HG02763 (cell line): ENCODE measurements at regions not wholly inside any gene's neighbourhood (a gene's known extent, or its start where the extent isn't known, plus 50 kb on each side); places are given as distances from the start of the nearest gene placed in this dataset.
"Not testable (repeated sequence)": the region's sequence is repeated elsewhere in the genome, so short reads cannot be mapped to it uniquely, and the experiment has no call there.

Source experiments
- ATAC-seq: cut with Tn5 transposase; IDR thresholded peaks from one replicate; pipeline ENCODE4 v1.9.1; 2021; ENCODE audit warnings: mild to moderate bottlenecking, moderate library complexity; ENCODE audit not compliant: unreplicated experiment

DNA sequence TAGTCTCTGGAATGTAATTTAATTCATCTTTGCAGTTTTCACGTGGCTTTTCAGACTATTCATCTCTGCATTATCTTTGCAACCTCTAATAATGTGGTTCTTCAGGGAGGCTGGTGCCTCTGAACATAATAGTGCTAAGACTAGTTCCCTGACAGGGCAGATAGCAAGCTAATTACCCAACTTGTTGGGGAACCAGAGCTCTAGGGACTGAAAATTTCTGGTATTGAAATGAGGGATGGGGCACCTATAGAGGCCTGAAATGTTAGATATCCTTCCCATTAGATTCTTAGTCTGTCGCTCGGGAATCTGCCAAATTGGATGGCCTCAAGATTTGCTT lies 693.6 kb upstream of the MAP3K7 start:
- no peak for ATAC-seq

DNA sequence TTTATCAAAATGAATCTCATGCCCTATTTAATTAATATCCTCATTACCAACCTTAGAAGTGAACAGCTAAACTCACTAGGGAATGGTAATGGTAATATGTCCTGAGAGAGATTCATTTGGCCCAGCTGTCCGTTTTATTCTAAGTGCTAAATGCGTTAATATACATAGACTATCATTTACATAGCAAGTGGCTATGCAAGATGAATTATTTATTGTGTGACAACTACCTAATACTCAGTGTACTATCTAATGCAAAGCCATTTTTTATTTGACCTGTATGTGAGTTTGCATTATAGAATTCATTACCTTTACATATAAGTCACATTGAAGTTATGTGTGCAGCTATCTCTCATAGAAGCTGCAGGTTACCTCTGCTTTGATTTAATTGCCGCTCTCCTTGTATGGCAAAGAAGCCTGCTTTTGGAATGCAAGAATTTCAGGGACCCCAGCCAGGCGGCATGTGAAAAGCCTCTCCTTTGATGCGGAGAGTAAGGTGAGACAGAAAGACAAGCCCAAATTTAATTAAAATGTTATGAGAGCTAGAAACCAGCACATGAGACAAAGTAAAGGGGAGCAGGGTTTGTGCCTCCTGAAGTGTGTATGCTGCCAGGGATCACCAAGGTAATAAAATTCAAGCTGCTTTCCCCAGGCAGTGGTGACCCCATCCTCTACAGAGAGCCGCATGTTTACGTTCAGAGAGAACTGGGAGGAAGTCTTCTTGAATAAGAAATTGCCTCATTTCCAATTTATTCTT lies 693.0 kb upstream of the MAP3K7 start:
- ATAC-seq = no peak

DNA sequence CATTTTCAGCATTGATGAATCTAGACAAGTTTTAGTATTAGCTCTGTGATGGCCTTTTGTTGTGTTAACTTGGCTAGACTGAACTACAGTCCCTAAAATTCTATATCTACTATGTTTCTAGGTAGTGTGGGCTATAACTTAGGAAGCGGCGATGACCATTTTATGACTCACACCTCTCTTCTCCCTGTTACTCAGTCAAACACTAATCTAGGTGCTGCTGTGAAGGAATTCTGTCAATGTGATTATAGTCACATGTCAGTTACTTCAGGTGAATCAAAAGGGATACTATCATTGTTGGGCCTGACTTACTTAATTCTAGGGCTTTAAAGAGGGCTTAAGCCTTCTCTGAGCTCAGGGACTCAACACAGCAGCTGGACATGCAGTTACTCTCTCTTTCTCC lies 691.5 kb upstream of the MAP3K7 start:
- ATAC-seq = no peak

- no peak for ATAC-seq
Observed at GRCh38 chr6:91276315-91276714, 689.4 kb upstream of the MAP3K7 start.

DNA sequence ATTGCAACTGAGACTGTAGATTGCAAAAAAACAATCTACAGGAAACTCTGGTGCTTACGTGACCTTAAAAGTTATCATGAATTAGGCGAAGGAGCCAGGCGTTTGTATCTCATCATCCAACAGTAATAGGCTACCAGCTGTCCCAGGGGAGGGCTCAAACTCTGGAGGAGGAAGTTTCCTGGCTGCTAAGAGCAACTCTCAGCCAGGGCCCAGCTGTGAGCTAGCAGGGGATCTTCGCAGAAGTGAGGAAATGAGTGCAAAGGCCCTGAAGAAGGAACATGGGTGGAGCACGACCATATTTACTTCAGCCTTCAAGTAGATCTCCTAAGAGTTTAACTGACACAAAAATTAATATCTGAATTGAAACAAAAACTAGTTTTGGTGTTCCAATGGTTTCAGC lies 686.9 kb upstream of the MAP3K7 start:
- ATAC-seq = no peak

- ATAC-seq = no peak
Observed at GRCh38 chr6:91271807-91272206, 684.9 kb upstream of the MAP3K7 start.

DNA sequence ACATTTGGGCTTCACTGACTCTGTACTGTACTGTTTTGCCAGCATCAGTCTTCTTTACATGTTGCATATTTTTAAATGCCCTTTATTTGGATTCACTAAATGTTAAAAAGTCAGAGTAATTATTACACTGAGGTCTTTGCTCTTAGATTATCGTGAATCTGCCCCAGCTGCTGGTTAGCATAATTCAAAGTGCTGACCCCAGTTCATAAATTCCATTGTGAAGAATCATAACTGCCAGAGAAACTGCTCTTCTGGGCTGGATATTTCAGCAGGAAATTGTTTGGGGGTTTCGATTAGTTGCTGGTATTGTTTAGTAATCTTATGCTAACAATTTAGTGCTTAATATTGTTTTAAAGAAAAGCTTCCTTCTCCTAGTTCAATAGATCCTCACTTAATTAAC lies 682.1 kb upstream of the MAP3K7 start:
- no peak for ATAC-seq

GRCh38 chr6:91267246-91267645 lies 680.4 kb upstream of the MAP3K7 start:
- ATAC-seq = no peak

DNA sequence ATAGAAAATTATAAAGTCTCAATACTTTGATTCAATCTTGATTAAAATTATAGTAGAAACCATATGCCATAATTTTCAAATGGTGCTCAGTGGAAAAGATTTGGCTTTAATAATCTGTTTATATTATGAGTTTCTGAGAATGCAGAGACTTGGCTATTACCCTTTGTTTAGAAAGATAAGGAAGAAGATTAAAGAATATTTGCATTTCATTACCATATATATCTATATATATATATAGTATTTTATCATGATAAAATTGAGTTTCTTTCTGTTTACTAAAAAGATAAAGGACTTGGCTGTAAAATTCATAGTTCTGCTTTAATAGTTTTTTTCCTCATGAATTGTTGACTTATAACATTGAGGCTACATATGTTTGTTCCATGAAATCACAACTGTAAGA lies 679.3 kb upstream of the MAP3K7 start:
- ATAC-seq = no peak

DNA sequence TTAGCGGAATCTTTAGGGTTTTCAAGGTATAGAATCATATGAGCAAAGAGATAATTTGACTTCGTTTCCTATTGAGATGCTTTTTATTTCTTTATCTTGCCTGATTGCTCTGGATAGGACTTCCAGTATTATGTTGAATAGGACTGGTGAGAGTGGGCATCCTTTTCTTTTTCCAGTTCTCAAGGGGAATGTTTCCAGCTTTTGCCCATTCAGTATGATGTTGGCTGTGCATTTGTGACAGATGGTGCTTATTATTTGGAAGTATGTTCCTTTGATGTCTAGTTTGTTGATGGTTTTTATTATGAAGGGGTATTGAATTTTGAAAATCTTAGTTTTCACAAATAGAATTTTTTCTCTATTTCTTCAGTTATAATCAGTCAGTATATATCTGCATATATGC lies 656.6 kb upstream of the MAP3K7 start:
- no peak for ATAC-seq

GRCh38 chr6:91242614-91242949 lies 655.7 kb upstream of the MAP3K7 start:
- ATAC-seq = no peak

DNA sequence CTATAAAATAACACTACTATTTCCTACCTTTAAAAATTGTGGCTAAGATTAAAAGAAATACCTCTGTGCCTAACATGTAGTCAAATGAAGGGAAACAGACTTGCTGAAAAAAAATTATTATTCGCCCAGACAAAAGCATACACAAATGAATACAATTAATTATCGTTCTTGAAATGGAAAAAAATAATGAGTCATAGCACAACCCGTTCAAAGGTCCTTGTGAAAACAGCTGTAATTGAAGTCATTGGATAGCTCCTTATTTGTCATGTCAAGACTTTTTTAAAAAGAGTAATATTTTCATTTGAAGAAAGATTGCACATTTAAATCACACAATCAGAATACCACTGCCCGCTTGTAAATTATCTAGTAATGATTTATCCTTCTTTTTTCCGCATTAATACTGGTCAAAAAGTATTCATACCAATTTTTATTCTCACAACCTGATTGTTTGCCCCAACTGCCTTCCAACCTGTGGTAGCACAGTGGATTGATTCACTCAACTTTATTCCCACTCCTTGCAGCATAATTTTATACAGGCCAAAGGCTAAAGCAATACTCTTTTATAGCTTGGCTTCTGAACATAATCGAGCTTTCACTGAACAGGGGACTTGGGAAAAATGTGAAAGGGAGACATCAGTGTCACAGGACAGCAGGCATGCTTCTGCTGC lies 655.2 kb upstream of the MAP3K7 start:
- ATAC-seq = no peak

DNA sequence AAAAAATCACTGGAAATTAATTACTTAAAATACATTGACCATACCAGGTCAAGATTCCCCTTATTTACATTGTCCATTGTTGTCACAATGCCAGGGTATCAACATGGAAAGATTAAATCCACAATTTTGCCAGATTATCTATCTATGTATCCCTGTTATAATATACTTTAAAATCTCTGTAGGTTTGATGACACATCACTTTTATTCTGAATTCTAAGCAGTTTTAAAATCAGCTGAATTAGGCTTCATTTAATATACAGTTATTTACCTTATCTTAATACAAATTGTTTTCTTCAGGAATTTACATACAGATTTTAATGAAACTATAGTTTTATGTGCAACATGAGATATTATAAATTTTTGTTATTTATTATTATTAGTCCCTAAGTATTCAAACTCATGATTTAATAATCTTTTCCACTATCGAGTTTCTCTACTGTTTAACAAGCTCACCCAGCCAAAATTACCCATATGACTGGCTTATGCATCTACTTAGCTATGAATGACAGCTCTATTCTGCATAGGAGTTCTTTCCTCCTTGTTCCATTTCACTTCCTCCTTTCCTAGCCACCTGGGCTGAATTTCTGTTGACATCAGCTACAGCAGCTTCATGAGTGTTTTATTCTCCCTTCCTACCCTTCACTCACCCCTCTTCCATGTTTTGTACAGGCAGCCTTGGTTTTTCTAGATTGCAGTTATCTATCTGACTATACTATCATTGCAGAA lies 654.2 kb upstream of the MAP3K7 start:
- peak; percentile 59 for ATAC-seq

DNA sequence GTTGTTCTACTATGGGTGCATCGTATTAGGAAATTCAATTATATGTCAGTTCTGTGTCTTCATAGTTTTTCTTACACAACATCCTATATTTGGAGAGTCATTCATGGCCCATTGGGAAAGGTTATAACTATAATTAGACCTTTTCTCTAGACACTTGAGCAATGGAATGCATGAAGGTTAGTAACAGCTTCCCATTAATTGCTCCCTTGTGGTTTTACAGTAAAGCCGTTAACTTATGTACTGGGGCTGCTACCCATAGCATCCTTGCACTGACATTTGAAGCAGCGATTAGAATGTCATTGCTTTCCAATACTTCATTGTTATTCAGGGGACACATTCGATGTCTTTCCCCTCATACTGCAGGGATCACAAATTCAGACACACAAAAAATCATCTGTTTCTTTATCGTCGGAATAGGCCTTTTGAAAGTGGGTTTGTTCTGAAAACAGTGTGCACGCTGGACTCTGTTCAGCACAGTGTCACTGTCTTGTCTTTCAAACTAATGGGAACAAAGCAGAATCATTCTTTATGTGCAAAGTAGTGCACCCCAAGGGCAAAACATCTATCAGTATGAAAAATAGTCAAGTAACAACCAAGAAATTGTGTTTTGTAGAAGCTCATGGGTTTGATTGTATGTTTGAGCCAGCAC lies 634.3 kb upstream of the MAP3K7 start:
- no peak for ATAC-seq

GRCh38 chr6:91213229-91213901 lies 626.5 kb upstream of the MAP3K7 start:
- ATAC-seq = no peak

- ATAC-seq = no peak
Observed at GRCh38 chr6:91198588-91199255, 611.9 kb upstream of the MAP3K7 start.

DNA sequence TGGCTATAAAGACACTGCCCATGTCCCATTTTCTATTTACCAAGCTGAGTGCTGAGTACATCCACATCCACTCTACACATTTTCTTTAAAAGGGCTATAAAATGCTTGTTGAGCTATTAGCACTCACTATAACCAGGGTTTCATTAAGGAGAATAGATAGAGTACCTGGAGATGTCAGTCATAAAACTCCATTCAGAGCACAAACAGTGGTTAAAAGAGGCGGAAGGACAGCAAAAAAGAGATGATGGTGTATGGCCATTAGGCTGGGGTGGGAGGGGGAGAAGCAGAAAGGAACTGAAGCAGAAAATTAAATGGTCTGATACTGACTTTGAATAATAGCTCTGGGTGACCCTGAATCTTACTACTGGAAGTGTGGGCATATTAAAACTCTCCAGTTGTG lies 609.9 kb upstream of the MAP3K7 start:
- no peak for ATAC-seq

DNA sequence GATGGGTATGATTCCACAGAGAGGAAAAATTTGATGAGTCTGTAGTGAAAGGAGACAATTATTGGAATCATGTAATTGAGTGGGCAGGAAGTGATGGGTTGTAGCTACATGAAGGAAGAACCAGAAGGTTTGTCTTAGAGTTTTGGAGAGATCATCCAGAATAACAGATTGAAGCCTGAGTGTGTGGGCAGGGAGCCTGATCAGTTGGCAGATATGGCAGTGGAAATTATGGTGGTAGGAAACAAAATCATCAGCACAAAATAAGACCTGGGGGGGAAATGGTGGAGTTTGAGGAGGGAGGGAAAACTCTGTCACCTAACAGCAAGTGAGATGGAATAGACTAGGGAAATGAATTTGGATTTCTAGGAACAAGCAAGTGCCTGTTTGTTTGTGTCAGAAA lies 606.6 kb upstream of the MAP3K7 start:
- ATAC-seq = no peak

- not testable (repeated sequence) for ATAC-seq
Observed at GRCh38 chr6:91190041-91190440, 603.2 kb upstream of the MAP3K7 start.

DNA sequence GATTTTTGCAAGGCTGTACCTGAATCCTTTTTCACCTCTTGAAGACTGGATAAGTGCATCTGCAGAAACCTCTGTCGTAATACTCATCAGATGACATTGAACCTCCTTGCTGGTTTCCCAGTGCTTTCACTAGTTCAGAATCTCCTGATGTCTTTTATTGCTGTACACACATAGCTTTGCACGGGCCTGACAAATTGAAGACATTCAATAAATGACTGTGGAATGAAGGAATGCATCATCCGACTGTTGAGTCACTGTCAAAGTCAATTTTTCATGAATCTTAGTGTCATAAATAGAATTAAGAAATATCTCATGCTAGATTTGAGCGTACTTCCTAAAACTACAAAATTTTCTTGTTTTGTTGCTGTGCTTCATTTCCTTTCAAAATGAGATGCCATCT lies 598.2 kb upstream of the MAP3K7 start:
- ATAC-seq = no peak

DNA sequence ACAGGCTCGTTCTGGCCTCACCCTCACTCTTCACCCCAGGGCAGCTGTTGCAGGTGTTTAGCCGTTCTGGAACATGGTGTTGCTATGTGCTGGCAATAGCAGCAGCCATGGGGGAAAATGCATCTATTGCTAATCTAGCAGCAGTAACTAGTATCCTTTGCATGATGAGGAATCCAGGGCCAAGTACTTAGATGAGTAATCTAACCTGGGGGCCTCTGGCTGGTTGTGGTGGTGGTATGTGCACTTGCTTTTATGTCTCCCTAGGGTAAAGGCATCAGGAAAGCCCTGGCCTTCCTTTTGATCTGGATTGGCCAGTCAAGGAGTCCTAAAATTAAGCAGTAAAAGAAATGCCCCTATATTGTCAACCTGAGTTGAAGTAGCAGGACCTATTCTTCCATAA lies 594.5 kb upstream of the MAP3K7 start:
- no peak for ATAC-seq
